ENCODE measurements at regions not wholly inside any gene's neighbourhood (a gene's known extent, or its start where the extent isn't known, plus 50 kb on each side); places are given as distances from the start of the nearest gene placed in this dataset.
A peak's percentile ranks its signal among the peaks of the same experiment; 100 is the strongest.
"Not testable (repeated sequence)": the region's sequence is repeated elsewhere in the genome, so short reads cannot be mapped to it uniquely, and the experiment has no call there.

DNA sequence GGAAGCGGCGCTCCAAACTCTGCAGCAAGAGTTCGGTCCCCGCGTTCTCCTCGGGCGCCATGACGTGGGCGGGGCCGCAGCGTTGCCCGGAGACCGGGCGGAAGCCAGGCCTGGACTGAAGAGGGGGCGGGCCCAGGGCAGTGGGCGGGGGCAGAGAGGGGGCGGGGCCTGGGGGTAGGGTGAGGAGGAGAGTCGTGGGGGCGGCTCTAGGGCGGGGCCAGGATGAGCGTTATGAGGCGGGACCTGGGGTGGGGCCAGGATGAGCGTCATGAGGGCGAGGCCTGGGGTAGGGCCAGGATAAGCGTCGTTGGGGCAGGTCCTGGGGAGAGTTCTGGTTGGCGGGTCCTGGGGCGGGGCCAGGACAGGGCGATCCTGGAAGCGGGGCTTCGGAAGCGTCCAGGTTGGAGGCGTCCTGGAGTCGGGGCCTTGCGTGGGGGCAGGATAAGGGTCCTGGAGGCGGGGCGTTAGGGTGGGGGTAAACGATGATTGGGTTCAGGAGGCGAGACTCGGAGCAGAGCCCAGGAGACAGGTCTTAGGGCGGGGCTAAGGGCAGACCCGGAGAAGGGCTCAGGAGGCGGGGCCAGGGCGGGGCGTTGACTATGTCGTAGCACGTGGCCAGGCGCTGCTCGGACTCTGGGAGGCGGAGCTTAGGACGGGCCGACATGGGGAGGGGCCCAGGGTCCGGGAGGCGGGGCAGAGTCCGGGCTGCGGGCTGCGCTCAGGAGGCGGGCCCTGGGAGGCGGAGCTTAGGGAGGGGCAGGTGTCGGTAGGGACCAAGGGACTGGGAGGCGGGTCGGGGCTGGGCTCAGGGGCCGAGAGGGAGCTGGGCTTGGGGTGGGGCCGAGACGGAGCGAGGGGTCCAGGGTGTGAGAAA lies 131.1 kb upstream of the ALDH3B2 start:
- peak overlapping the region; percentile 91; the same call in 1 of the 2 replicates for H3K4me3 ChIP-seq (ENCODE audit: low read length)

DNA sequence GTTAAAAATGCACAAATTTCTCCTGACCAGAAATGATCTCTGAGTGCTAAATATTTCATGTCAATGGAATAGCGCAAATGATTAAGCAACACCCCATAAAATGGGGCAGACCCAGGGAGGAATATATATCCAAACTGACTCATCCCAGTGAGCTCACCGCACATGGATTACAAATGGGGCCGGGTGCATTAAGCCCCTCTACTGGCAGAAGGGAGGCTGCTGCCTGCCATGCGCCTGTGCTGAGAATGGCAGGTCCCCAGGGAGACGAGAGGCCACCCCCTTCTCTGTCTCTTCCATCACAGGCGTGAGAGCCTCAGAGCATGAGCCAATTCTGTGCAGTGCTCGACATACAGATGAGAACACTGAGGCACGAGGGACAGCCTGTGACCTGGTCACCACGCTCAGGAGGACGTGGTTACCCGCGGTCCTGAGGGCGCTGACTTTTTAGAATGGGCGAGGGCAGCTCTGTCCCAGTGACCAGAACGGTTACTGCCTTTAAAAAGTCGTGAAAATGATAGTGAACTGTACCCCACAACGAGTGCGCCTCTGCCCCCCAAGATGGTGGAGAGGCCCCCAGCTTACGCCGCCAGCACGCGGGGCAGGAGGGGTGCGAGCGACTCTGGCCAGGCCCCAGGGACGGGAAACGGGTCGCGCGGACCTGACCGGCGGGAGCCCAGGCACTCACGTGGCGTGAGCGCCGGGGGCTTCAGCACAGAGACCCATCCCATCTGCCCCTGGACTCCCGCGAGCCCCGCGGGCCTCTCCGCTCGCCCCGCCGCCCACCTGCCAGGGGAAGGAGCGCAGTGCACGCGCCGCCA lies 130.2 kb upstream of the ALDH3B2 start:
- H3K4me3 ChIP-seq (ENCODE audit: low read length) = peak overlapping the region; percentile 91

DNA sequence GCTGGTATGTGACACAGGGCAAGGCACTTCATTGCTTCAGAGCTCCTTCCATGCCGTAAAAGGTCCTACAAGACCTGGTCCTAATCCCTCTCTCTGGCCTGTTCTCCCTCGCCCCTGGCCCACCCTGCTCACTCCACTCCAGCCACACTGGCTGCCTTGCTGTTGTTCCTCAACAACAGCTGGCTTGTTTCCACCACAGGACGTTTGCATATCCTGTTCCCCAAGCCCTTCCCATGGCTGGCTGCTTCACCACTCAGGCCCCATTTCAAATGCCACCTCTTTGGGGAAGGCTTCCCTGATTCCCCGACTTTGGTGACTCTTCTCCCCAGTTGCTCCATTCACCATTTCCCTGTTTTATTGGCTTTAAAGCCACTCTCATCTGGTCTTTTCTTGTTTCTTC lies 129.1 kb upstream of the ALDH3B2 start:
- not testable (repeated sequence) for H3K4me3 ChIP-seq (ENCODE audit: low read length)

- H3K4me3 ChIP-seq (ENCODE audit: low read length) = not testable (repeated sequence)
Measured at GRCh38 chr11:67803055-67803454, 128.6 kb upstream of the ALDH3B2 start.

DNA sequence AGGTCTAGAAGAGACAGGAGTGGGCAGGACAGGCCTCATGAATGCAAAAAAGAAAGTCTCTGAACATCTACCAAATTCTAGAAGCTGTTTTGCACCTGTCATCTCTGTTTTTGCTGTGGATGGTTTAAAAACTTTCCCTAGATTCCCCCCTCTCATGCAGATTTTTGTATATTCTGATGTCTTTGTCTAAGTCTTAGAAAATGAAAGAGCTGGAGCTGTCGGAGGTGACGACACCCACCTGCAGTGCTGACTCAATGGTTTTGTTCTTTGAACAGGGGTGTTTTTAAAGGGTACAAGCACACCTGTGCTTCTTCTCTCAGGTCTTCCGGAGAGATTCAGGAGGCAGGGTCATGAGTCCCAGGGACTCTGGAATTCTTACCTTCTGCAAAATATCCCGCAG lies 128.2 kb upstream of the ALDH3B2 start:
- H3K4me3 ChIP-seq (ENCODE audit: low read length) = not testable (repeated sequence)

DNA sequence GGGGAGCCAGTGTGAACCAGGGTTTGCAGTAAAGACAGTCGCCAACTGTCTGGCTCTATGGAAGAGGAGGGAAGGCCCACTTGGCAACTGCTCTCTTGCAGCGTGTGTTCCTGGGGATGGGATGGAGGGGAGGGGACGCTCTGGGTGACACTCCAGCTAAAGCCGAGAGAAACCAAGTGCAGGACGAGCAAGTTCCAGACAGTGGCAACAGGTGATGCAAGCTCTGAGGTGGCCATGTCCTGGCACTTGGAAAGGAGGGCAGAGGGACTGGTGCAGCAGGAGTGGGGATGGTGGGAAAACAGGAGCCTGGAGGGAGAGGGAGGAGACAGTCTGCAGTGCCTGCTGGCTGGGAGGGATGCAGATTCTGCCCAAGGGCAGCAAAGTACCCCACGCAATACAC lies 127.0 kb upstream of the ALDH3B2 start:
- not testable (repeated sequence) for H3K4me3 ChIP-seq (ENCODE audit: low read length)

- H3K4me3 ChIP-seq (ENCODE audit: low read length) = not testable (repeated sequence)
Measured at GRCh38 chr11:67800591-67800990, 126.2 kb upstream of the ALDH3B2 start.

DNA sequence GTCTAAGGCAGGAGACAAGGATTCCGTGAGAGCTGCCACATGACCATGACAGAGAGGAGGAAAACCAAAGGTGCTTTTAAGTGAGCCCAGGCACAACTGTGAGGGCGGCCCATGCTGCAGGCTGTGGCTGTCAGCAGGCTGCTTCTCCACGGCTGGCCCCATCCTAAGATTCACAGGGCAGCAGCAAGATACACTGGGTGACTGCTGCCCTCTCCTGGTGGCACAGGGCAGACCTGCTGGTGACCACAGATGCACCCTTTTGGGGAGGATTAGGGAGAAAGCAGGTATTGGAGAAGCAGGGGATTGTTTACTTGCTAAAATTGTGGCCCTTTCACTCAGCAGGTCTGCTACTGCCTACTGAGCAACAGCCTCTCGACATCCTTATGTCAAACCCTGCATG lies 125.4 kb upstream of the ALDH3B2 start:
- H3K4me3 ChIP-seq (ENCODE audit: low read length) = not testable (repeated sequence)

DNA sequence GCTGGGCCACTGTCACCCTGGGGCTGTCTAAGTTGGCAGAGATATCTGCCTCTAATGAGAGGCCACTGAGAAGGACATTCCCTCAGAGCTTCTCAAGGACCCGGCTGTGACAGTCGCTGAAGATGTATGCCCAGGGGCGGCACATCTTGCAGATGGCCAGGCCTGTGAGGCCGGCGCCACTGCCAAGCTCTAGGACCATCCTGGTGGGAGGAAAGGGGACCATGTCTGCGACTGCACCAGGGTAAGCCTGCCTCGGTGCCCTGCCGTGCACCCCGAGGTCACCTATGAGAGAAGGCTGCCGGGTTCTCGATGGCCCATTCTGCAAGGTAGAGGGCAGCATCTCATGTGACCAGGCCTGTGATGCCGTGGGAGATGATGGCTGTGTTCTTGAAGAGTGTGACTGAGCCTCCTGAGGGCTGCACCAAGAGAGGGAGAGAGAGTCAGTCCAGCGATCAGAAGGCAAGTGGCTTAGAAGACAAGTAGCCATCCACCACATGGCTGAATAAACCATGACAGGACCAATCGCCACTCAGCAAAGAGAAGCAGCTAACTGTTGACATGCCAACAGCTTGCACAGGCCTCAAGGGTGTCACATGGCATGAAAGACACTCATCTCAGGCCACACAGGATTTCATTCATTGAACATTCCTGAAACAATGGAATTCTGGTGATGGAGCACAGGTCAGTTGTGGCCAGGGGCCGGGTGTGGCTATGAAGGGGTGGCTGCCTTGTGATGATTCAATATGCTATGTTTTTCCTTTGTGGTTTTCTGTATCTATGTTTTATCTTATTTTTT lies 123.5 kb upstream of the ALDH3B2 start:
- H3K4me3 ChIP-seq (ENCODE audit: low read length) = not testable (repeated sequence)

DNA sequence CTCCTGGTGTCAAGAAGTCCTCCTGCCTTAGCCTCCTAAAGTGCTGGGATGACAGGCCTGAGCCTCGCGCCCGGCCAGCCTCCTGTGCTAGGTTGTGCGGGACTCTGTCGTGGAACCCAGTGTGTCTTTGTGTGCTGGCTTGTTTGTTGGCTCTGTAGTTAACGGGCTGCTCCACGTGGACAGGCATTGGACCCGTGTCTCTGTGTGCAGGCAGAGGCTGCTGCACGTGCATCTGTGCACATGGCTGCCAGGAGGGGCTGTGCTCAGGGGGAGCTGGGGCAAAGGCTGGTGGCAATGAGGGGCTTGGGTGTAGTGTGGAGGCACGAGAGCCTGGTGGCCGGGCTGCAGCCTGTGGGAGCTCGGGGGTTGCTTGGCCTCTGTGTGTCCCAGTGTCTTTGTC lies 121.3 kb upstream of the ALDH3B2 start:
- no peak for TF ChIP-seq ZNF274 (IDR thresholded peaks at IDR 0.05; ENCODE audit: low read depth, low read length)
- H3K4me3 ChIP-seq (ENCODE audit: low read length) = no peak overlapping the region

DNA sequence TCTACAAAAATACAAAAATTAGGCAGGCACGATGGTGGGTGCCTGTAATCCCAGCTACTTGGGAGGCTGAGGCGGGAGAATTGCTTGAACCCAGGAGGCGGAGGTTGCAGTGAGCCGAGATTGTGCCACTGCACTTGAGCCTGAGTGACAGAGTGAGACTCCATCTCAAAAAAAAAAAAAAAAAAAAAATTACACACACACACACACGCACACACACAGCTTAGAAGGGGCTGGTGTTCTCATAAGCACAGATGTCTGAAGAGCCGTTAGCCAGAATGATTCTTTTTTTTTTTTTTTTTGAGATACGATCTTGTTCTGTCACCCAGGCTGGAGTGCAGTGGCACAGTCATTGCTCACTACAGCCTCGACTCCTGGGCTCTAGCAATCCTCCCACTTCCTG lies 119.3 kb upstream of the ALDH3B2 start:
- not testable (repeated sequence) for H3K4me3 ChIP-seq (ENCODE audit: low read length)

DNA sequence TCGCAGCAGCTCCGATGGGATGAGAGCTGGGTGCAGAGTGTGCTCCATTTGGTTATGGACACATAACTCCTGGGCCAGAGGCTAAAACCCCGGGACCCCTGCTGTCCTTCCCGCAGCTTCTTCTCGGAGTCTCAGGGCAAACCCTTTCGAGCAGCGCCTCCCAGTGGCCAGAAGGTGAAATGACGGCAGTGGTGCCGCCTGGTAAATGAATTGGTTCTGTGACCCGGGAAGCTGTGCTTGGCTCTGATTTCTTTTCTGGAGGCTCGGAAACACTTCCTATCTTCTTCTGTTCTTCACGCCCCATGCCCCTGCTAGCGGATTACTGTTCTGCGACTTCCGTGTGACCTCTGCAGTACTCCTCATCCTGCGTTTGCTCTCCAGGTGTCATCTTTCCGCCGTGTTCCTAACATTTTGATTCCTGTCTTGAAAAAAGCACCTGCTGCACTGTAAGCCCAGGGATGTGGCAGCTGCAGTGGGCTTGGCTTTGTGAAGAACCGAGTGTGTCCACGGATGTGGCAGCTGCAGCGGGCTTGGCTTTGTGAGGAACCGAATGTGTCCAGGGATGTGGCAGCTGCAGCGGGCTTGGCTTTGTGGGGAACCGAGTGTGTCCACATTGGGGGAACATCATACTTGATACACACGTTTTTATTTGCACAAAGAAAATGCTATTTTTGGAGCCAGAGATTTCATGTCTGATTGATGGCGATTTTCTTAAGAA lies 118.0 kb upstream of the ALDH3B2 start:
- not testable (repeated sequence) for H3K4me3 ChIP-seq (ENCODE audit: low read length)

DNA sequence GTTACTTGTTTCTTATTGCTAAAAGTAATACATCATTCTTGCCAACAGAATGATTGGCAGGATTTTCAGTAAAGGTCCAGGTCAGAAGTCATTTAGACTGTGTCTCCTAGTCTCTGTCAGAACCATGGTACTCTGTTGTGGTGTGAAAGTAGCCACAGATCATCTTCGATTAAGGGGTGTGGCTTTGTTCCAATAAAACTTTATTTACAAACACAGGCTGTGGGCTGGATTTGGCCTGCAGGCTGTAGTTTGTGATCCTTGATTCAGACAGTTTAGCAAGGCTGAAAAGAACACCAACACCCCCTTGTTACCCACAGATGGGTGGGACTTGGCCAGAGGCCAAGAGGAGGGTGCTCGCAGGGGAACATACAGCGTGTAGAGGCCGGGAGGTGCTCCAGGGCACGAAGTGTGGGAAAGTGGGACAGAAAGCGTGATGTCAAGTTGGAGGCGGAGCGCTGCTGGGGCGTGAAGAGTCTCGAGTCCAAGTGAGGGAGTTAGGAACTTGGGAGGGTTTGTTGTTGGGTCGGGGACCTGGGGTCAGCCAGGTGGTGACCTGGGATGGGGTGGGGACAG lies 117.3 kb upstream of the ALDH3B2 start:
- not testable (repeated sequence) for H3K4me3 ChIP-seq (ENCODE audit: low read length)

GRCh38 chr11:67788341-67788695 lies 113.9 kb upstream of the ALDH3B2 start:
- not testable (repeated sequence) for H3K4me3 ChIP-seq (ENCODE audit: low read length)

DNA sequence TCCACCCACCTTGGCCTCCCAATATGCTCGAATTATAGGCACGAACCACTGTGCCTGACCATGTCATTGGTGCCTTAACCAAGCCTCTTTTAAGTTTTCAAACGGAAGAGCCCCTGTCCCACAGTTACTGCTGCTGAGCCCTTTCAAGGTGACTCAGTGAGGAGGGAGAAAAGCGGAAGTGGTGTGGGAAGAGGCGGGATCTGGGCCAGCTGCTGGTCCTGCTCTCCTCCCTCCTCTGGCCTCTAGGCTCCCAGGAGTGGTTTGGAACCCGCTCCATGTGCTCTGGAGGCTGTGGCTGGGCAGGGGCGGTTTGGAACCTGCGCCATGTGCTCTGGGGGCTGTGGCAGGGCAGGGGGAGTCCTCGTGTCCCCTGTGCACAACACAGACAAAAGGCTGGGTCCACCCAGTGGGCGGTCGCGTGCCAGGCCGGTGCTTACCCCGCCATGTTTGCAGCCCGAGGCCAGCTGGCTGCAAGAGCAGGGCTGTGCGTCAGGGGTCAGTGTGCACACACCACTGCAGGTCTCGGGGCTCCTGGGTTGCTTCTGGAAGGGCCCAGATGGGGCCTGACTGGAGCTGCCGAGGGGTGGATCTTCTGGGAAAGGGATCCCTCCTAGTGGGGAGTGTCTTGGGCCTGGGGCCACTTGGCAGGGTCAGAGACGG lies 113.4 kb upstream of the ALDH3B2 start:
- H3K4me3 ChIP-seq (ENCODE audit: low read length) = not testable (repeated sequence)

- H3K4me3 ChIP-seq (ENCODE audit: low read length) = not testable (repeated sequence)
Measured at GRCh38 chr11:67781967-67782366, 107.5 kb upstream of the ALDH3B2 start.

GRCh38 chr11:67781506-67781905 lies 107.1 kb upstream of the ALDH3B2 start:
- not testable (repeated sequence) for H3K4me3 ChIP-seq (ENCODE audit: low read length)

Data from GM08714 (cell line).